ENCODE measurements at regions not wholly inside any gene's neighbourhood (a gene's known extent, or its start where the extent isn't known, plus 50 kb on each side); places are given as distances from the start of the nearest gene placed in this dataset.
A peak's percentile ranks its signal among the peaks of the same experiment; 100 is the strongest.

- TF ChIP-seq ZNF626 (tag by site-specific recombination; IDR thresholded peaks at IDR 0.05): no peak
- TF ChIP-seq, protein P1, sequence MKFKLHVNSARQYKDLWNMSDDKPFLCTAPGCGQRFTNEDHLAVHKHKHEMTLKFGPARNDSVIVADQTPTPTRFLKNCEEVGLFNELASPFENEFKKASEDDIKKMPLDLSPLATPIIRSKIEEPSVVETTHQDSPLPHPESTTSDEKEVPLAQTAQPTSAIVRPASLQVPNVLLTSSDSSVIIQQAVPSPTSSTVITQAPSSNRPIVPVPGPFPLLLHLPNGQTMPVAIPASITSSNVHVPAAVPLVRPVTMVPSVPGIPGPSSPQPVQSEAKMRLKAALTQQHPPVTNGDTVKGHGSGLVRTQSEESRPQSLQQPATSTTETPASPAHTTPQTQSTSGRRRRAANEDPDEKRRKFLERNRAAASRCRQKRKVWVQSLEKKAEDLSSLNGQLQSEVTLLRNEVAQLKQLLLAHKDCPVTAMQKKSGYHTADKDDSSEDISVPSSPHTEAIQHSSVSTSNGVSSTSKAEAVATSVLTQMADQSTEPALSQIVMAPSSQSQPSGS (tag by site-specific recombination; IDR thresholded peaks at IDR 0.05; ENCODE audit: low read depth): no peak
- TF ChIP-seq KLF10 (tag by site-specific recombination; IDR thresholded peaks at IDR 0.05): no peak
- TF ChIP-seq GLI2 (tag by site-specific recombination; IDR thresholded peaks at IDR 0.05; ENCODE audit: borderline replicate concordance, low read depth): no peak
- TF ChIP-seq ZBTB17 (tag by site-specific recombination; IDR thresholded peaks at IDR 0.05): no peak
- TF ChIP-seq, protein P2, sequence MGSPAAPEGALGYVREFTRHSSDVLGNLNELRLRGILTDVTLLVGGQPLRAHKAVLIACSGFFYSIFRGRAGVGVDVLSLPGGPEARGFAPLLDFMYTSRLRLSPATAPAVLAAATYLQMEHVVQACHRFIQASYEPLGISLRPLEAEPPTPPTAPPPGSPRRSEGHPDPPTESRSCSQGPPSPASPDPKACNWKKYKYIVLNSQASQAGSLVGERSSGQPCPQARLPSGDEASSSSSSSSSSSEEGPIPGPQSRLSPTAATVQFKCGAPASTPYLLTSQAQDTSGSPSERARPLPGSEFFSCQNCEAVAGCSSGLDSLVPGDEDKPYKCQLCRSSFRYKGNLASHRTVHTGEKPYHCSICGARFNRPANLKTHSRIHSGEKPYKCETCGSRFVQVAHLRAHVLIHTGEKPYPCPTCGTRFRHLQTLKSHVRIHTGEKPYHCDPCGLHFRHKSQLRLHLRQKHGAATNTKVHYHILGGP (tag by site-specific recombination; IDR thresholded peaks at IDR 0.05): no peak
- TF ChIP-seq ZNF2 (tag by site-specific recombination; IDR thresholded peaks at IDR 0.05): no peak
- no peak for TF ChIP-seq MYNN (tag by site-specific recombination; IDR thresholded peaks at IDR 0.05; ENCODE audit: borderline replicate concordance)
- no peak for TF ChIP-seq ZNF211 (tag by site-specific recombination; IDR thresholded peaks at IDR 0.05; ENCODE audit: low read depth)
- no peak for TF ChIP-seq ZNF843 (tag by site-specific recombination; IDR thresholded peaks at IDR 0.05)
- TF ChIP-seq ZNF274 (IDR thresholded peaks at IDR 0.05; ENCODE audit: low read length): no peak
- no peak for TF ChIP-seq ZNF274 (tag by site-specific recombination; IDR thresholded peaks at IDR 0.05; ENCODE audit: borderline replicate concordance)
- TF ChIP-seq ZNF560 (tag by site-specific recombination; IDR thresholded peaks at IDR 0.05; ENCODE audit: borderline replicate concordance): no peak
- TF ChIP-seq ZNF16 (tag by site-specific recombination; IDR thresholded peaks at IDR 0.05; ENCODE audit: low read depth): no peak
- no peak for TF ChIP-seq ZNF548 (tag by site-specific recombination; IDR thresholded peaks at IDR 0.05)
- TF ChIP-seq ZNF324 (tag by site-specific recombination; IDR thresholded peaks at IDR 0.05): no peak
Observed at GRCh38 chr12:107196681-107197080, 103.3 kb upstream of the CRY1 start (continued).

DNA sequence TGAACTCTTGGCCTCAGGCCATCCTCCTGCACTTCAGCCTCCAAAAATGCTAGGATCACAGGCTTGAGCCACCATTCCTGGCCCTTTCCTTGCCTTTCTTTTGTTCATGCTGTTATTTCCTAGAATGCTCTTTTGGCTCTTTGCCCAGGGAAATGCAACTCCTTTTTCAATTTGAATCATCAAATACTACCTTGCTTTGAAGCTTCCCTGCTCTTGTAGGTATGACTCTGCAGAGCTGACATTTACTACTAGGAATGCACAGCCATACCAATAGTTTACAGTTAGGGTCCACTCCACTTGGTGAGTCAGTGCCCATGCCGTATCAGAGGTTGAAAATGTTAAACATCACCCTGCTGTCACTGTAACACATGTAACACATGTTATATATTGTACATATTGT lies 107.0 kb upstream of the CRY1 start:
- TF ChIP-seq ZNF501 (tag by site-specific recombination; IDR thresholded peaks at IDR 0.05) (no peak), ZNF645 (tag by site-specific recombination; IDR thresholded peaks at IDR 0.05) (no peak), ZNF530 (tag by site-specific recombination; IDR thresholded peaks at IDR 0.05; ENCODE audit: low read depth) (peak; percentile 93), IKZF3 (tag by site-specific recombination; IDR thresholded peaks at IDR 0.05) (no peak), ZNF791 (tag by site-specific recombination; IDR thresholded peaks at IDR 0.05) (no peak)
- TF ChIP-seq, protein P2 (tag by site-specific recombination; IDR thresholded peaks at IDR 0.05): peak; percentile 98
- TF ChIP-seq, protein P3, sequence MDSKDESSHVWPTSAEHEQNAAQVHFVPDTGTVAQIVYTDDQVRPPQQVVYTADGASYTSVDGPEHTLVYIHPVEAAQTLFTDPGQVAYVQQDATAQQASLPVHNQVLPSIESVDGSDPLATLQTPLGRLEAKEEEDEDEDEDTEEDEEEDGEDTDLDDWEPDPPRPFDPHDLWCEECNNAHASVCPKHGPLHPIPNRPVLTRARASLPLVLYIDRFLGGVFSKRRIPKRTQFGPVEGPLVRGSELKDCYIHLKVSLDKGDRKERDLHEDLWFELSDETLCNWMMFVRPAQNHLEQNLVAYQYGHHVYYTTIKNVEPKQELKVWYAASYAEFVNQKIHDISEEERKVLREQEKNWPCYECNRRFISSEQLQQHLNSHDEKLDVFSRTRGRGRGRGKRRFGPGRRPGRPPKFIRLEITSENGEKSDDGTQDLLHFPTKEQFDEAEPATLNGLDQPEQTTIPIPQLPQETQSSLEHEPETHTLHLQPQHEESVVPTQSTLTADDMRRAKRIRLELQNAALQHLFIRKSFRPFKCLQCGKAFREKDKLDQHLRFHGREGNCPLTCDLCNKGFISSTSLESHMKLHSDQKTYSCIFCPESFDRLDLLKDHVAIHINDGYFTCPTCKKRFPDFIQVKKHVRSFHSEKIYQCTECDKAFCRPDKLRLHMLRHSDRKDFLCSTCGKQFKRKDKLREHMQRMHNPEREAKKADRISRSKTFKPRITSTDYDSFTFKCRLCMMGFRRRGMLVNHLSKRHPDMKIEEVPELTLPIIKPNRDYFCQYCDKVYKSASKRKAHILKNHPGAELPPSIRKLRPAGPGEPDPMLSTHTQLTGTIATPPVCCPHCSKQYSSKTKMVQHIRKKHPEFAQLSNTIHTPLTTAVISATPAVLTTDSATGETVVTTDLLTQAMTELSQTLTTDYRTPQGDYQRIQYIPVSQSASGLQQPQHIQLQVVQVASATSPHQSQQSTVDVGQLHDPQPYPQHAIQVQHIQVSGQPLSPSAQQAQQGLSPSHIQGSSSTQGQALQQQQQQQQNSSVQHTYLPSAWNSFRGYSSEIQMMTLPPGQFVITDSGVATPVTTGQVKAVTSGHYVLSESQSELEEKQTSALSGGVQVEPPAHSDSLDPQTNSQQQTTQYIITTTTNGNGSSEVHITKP (tag by site-specific recombination; IDR thresholded peaks at IDR 0.05): peak; percentile 30; the same call in 1 of the 2 replicates
- POLR2A ChIA-PET: no interaction called here
- CTCF ChIA-PET: interaction anchor here (0.6 to 1.8 kb wide), 2 partner anchors 30 to 37 kb away, joined by 3 read pairs; no protein-coding TSS in a partner anchor

More for the DNA sequence above, 107.0 kb upstream of the CRY1 start:
- Histone ChIP-seq H3K4me3 (ENCODE audit: low read depth, low read length) (no peak overlapping the region), H3K27ac (ENCODE audit: extremely low read depth, low read depth, low read length) (no peak overlapping the region), H3K36me3 (ENCODE audit: control insufficient read depth in 2 of 2, insufficient read depth in 1 of 2, low read length in 2 of 2) (no peaks in the 10 kb centered on the region), H3K4me1 (ENCODE audit: control insufficient read depth, insufficient read depth, low read length) (no peaks in the 10 kb centered on the region), H3K9me3 (ENCODE audit: control insufficient read depth, insufficient read depth, low read depth, low read length) (no peaks in the 10 kb centered on the region)
